Ishikawa (cell line): ENCODE measurements at regions not wholly inside any gene's neighbourhood (a gene's known extent, or its start where the extent isn't known, plus 50 kb on each side); places are given as distances from the start of the nearest gene placed in this dataset.

Experiments used
- CEBPB ChIP-seq: IDR thresholded peaks from 2 replicates; pipeline ENCODE4 v1.6.1; 2012
- CREB1 ChIP-seq: IDR thresholded peaks from 2 replicates; pipeline ENCODE4 v1.6.1; 2012; ENCODE audit warnings: low read depth
- EGR1 ChIP-seq: IDR thresholded peaks from 2 replicates; pipeline ENCODE4 v1.6.1; 2012
- EP300 ChIP-seq: IDR thresholded peaks from 2 replicates; pipeline ENCODE4 v1.6.1; 2012; ENCODE audit warnings: borderline replicate concordance
- FOXM1 ChIP-seq: IDR thresholded peaks from 2 replicates; pipeline ENCODE4 v1.6.1; 2012; ENCODE audit warnings: low read depth, borderline replicate concordance
- MAX ChIP-seq: IDR thresholded peaks from 2 replicates; pipeline ENCODE4 v1.6.1; 2012
- NFIC ChIP-seq: IDR thresholded peaks from 2 replicates; pipeline ENCODE4 v1.6.1; 2012
- RAD21 ChIP-seq: IDR thresholded peaks from 2 replicates; pipeline ENCODE4 v1.6.1; 2012; ENCODE audit warnings: low read depth
- REST ChIP-seq: IDR thresholded peaks from 2 replicates; pipeline ENCODE4 v1.6.1; 2012; ENCODE audit warnings: low read depth, mild to moderate bottlenecking
- TAF1 ChIP-seq: IDR thresholded peaks from 2 replicates; pipeline ENCODE4 v1.6.1; 2012; ENCODE audit warnings: low read depth, mild to moderate bottlenecking
- TCF12 ChIP-seq: IDR thresholded peaks from 2 replicates; pipeline ENCODE4 v1.6.1; 2012; ENCODE audit warnings: low read depth
- TEAD4 ChIP-seq: IDR thresholded peaks from 2 replicates; pipeline ENCODE4 v1.6.1; 2012
- USF1 ChIP-seq: IDR thresholded peaks from 2 replicates; pipeline ENCODE4 v1.6.1; 2012
- YY1 ChIP-seq: IDR thresholded peaks from 2 replicates; pipeline ENCODE4 v1.6.1; 2012; ENCODE audit warnings: low read depth
- ZBTB7A ChIP-seq: IDR thresholded peaks from 2 replicates; pipeline ENCODE4 v1.6.1; 2012; ENCODE audit warnings: low read depth

GRCh38 chr1:218575856-218576255 lies 230.7 kb downstream of the TGFB2 start:
- TF ChIP-seq TEAD4 (no peak), CREB1 (no peak), EP300 (no peak), TCF12 (no peak), EGR1 (no peak), MAX (no peak), CEBPB (no peak), REST (no peak), YY1 (no peak), NFIC (no peak), TAF1 (no peak), USF1 (no peak), FOXM1 (no peak)

- TF ChIP-seq RAD21 = no peak
- no peak for TF ChIP-seq ZBTB7A
- no peak for TF ChIP-seq NFIC
- no peak for TF ChIP-seq YY1
- no peak for TF ChIP-seq USF1
- TF ChIP-seq CEBPB = no peak
- TF ChIP-seq TCF12 = no peak
Measured at GRCh38 chr1:218582646-218583045, 237.5 kb downstream of the TGFB2 start.

- TF ChIP-seq RAD21 = no peak
- TF ChIP-seq NFIC = no peak
- no peak for TF ChIP-seq REST
- TF ChIP-seq MAX = no peak
- TF ChIP-seq YY1 = no peak
- no peak for TF ChIP-seq EP300
- no peak for TF ChIP-seq EGR1
- no peak for TF ChIP-seq CREB1
- TF ChIP-seq USF1 = no peak
- TF ChIP-seq TAF1 = no peak
- no peak for TF ChIP-seq TCF12
- no peak for TF ChIP-seq FOXM1
- no peak for TF ChIP-seq CEBPB
- no peak for TF ChIP-seq TEAD4
- TF ChIP-seq ZBTB7A = no peak
Measured at GRCh38 chr1:218584418-218585155, 239.5 kb downstream of the TGFB2 start.

- TF ChIP-seq MAX (peak; percentile 68), TCF12 (peak; percentile 69), USF1 (no peak), EP300 (peak; percentile 76; the same call in 1 of the 2 replicates), CEBPB (peak; percentile 11; the same call in 1 of the 2 replicates), CREB1 (peak; percentile 52; the same call in 1 of the 2 replicates), ZBTB7A (peak; percentile 46; the same call in 1 of the 2 replicates), EGR1 (no peak), TAF1 (no peak; the same call in 1 of the 2 replicates), TEAD4 (peak; percentile 49), FOXM1 (peak; percentile 69), NFIC (peak; percentile 69), YY1 (peak; percentile 65), RAD21 (peak; percentile 69), REST (no peak)
Measured at GRCh38 chr1:218585511-218586184, 240.5 kb downstream of the TGFB2 start.
